GM18502 (cell line): ENCODE measurements at regions not wholly inside any gene's neighbourhood (a gene's known extent, or its start where the extent isn't known, plus 50 kb on each side); places are given as distances from the start of the nearest gene placed in this dataset.
"Not testable (repeated sequence)": the region's sequence is repeated elsewhere in the genome, so short reads cannot be mapped to it uniquely, and the experiment has no call there.

ENCODE experiments used
- ATAC-seq: cut with Tn5 transposase; IDR thresholded peaks from one replicate; pipeline ENCODE4 v1.9.1; 2021; ENCODE audit warnings: mild to moderate bottlenecking; ENCODE audit not compliant: unreplicated experiment, poor library complexity

GRCh38 chr3:165635791-165636683, 201.2 kb downstream of the BCHE start:
- no peak for ATAC-seq

GRCh38 chr3:165624761-165625160, 212.5 kb downstream of the BCHE start:
- ATAC-seq, result no peak

GRCh38 chr3:165622356-165622755, 214.9 kb downstream of the BCHE start:
- no peak for ATAC-seq

GRCh38 chr3:165619069-165619468, 218.2 kb downstream of the BCHE start:
- no peak for ATAC-seq

- ATAC-seq, result no peak
Measured at GRCh38 chr3:165617134-165617533, 220.1 kb downstream of the BCHE start.

- no peak for ATAC-seq
Measured at GRCh38 chr3:165614337-165614736, 222.9 kb downstream of the BCHE start.

GRCh38 chr3:165613014-165613413, 224.2 kb downstream of the BCHE start:
- ATAC-seq, result no peak

GRCh38 chr3:165607221-165607620, 230.0 kb downstream of the BCHE start:
- ATAC-seq, result no peak

GRCh38 chr3:165603196-165603595, 234.0 kb downstream of the BCHE start:
- no peak for ATAC-seq

GRCh38 chr3:165572566-165572965, 264.7 kb downstream of the BCHE start:
- not testable (repeated sequence) for ATAC-seq

- ATAC-seq, result no peak
Measured at GRCh38 chr3:165568907-165569462, 268.2 kb downstream of the BCHE start.

- ATAC-seq, result no peak
Measured at GRCh38 chr3:165555785-165556184, 281.4 kb downstream of the BCHE start.

GRCh38 chr3:165553371-165553770, 283.9 kb downstream of the BCHE start:
- ATAC-seq, result no peak

GRCh38 chr3:165549665-165550064, 287.6 kb downstream of the BCHE start:
- no peak for ATAC-seq

- no peak for ATAC-seq
Measured at GRCh38 chr3:165549037-165549436, 288.2 kb downstream of the BCHE start.

GRCh38 chr3:165545059-165545458, 292.2 kb downstream of the BCHE start:
- ATAC-seq, result no peak

GRCh38 chr3:165544432-165544831, 292.8 kb downstream of the BCHE start:
- no peak for ATAC-seq

GRCh38 chr3:165538166-165538565, 299.1 kb downstream of the BCHE start:
- ATAC-seq, result no peak

GRCh38 chr3:165532851-165533250, 304.4 kb downstream of the BCHE start:
- ATAC-seq, result no peak

GRCh38 chr3:165529451-165529850, 307.8 kb downstream of the BCHE start:
- ATAC-seq, result no peak

- no peak for ATAC-seq
Measured at GRCh38 chr3:165526367-165526766, 310.9 kb downstream of the BCHE start.

- ATAC-seq, result no peak
Measured at GRCh38 chr3:165523801-165524200, 313.4 kb downstream of the BCHE start.
